Activated T-cell treated with anti-CD3 and anti-CD28 coated beads, Interleukin-2, amount 50 U/mL, for 48 hours (primary cell): ENCODE measurements at regions not wholly inside any gene's neighbourhood (a gene's known extent, or its start where the extent isn't known, plus 50 kb on each side); places are given as distances from the start of the nearest gene placed in this dataset.
"Not testable (repeated sequence)": the region's sequence is repeated elsewhere in the genome, so short reads cannot be mapped to it uniquely, and the experiment has no call there.

Experiments used
- DNase-seq, 2 experiments: peaks; one replicate each; pipeline ENCODE4 v3.0.0-alpha.2; 2020

DNA sequence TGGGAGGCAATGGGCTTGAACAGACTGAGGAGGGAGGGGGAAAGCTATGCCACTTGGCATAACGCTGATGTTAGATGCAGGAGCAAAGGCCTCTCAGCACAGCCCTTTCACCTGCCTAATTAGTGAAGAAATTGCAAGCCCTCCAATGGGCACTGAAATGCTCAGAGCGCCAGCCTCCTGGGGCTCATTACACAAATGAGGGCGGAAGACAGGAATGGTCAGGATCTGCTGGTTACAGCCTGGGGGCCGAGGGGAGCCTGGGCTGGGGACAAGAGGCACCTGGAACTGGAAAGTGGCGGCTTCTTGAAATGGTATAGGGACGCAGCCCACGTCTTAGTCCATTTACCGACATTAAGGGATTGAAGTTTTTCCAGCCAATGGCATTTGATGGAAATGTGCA is 50.2 kb upstream of the PLET1 start:
- no peak for DNase-seq

DNA sequence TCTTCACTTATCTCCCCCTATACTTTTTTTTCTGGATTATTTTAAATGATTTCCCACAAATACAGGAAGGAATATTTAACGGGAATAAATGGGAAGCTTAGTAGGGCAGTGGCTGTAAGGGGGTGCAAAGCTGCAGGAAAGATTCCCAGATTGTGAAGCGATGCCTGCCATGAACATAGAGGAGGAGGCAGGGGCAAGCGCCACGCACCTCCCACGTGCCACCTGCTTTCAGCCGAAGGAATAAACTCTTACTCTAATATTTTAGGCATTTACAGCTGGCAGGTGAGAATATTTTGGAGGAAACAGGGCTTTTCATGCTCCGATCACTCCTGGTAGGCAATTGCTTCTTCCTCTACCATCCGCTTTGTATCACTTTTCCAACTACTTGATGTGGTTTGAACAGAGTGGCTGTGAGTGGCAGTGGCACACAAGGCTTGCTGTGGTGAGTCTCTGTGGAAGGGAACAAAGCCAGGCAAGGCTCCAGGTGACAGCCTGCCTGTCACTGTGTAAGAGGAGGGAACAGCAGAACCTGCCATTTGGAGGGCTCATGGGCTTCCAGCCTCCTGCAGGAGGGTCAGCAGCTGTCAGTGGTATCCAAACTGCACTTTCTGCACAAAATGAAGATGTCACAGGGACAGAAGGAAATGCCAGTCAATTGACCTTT is 54.5 kb upstream of the PLET1 start:
- no peak for DNase-seq

DNA sequence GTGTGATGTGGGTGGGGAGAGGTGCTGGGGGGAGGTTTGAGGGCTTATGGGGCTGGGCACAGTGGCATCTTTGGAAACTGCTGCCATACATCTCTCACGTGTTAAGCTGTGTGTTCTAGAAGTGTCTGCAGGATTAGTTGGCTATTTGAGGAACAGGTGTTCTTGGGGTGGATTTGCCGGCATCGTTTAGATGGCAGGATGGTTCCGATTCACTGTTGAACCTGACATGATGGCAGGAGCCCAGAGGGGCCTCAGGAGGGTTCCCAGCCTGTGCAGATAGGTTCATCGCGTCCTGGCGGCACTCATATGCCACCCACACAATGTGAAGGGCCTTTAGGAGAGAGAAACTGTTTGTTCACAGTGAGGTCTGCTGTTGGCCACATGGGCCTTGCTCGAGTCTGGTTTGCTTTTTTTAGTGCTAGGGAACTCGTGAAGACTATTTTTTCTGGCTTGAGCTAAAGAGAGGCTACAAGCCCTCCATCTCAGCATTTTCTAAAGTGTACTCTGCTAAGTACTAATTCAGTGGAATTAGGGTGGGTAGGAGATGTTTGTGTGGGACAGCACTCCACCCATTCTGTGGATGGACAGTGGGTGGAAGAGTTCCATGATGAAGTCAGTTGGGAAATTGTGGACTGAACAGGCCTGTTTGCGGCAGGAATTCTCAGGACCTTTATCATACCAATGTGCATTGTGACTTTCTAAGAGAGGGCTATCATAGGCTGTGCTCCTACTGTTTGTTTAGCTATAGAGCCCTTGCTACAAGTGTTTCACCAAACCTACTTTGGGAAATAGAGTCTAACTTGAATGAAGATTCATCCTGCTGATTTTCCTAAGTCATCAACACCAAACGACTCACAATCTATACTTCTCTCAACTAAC is 55.4 kb upstream of the PLET1 start:
- DNase-seq: no peak

DNA sequence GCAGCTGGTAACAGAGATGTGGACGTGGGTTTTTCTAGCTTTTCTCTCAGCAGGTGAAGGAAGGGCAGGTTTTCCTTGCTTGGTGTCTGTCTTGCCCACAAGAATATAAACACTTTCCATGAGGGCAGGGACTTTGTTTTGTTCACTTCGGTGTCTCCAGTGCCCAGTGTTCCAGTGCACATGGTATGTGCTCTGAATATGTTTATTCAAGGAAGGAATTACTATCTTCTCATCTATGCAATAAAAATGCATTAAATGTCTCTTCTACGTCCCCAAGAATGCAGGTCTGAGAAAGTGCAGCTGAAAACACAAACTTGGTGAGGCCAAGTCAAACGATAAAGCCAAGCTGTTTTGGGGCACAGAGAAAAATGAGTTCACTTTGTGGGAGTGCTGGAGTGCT is 56.3 kb upstream of the PLET1 start:
- no peak for DNase-seq

DNA sequence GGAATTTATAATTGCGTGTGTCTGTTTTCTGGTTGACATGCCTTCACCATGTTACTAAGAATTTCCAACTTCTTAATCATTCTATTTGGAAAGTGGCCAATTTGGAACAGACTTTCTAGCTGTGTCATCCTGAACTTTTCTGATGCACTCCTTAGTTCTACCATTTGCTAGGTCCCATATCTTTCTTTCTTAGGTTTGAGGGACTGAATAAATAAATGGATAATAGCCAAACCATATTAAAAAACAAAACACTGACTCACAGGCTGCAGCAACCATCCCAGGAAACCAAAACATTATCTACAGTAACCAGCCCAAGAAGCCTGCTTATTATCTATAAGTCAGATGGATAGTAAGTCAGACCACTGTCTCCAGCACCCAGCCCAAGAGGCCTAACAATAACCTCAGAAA is 57.5 kb upstream of the PLET1 start:
- DNase-seq: no peak

DNA sequence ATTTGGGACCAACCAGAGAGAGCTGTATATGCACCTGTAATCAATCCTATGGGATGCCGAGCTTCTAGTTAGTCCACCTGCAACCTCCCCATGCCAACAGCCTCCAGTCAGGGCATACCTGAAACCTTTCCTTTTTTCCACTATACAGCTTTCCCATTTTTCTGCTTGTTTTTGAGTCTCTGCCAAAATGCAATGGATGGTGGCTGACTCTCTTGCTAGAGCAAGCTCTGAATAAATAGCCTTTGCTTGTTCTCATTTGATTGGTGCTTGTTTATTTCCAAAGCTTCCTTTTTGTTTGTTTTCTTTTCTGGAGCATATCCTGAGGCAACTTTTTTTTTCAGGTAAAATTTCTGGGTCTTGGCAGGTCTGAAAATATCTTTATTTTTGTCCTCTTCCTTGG is 58.0 kb upstream of the PLET1 start:
- DNase-seq: no peak

DNA sequence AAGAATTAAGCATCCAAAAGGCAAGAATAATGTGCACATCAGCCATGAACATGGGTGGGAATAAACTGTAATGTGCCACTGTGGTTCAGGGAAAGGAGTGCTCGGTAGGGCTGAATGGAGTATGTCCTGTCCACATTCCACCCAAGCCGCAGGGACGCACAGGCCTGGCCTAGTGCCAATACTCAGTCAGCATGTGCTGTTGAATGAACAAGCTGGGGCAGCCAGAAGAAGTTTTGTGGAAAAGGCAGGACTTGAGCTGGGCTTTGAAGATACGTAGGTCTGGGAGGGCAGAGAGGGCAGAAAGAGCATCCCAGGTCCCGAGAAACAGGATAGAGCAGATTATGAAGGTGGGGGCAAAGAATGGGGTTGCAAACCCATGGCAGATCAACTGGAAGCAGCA is 60.0 kb upstream of the PLET1 start:
- no peak for DNase-seq

DNA sequence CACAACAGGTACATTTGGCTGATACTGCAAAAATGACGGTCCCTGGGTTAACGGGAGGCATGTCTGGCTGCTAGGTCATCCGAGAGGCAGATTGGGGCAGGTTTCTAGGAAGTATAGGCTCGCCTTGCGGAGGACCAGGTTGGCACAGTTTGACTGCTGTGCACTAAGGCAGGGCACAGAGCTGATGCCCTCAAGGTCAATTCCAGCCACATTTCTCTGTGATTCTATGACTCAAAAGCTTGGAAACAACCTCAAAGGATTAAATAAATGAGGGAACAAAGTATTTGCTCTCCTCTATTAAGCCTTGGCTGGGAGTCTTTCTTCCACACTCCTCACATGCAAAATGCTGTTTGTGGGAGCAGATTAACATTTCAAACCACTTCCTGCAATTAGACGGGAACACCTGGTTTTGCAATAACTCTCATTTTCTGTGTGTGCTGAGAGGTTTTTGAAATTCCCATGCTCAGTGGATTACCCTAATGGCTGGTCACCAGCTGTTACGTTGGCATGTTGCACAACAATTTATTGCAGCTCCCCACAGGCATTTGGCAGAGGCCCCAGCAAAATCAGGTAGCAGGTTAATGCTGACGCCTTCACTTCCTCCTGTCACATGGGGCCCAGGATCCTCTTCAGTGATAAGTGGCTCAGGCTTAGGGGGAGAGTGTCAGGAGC is 61.0 kb upstream of the PLET1 start:
- DNase-seq: no peak

DNA sequence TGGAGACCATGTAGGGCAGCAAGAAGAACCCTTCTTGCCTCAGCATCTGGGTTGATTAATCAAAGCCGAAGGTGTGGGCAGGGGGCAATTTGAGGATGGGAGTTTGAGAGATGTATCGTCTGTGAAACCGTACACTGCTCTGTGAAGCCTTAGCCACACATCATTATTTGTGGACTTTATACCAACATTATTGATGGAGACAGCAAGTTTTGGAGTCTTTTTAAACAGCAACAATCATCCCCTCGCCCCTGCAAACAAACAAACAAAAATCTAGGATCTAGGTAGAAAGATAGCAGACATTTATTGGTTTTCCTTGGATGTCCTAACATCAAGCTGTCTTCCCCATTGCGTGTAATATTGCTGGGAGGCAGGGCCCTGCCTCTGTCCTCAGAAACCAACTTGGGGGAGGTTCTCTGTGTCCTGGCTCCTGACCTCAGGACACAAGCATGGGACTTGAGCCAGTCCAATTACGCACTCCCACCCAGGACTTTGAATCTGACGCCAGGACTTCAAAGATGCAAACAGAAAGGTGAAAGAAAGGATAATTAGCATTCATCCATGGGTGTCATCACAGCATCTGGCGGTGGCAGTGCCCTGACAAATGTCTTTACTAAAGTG is 61.6 kb upstream of the PLET1 start:
- DNase-seq: no peak

DNA sequence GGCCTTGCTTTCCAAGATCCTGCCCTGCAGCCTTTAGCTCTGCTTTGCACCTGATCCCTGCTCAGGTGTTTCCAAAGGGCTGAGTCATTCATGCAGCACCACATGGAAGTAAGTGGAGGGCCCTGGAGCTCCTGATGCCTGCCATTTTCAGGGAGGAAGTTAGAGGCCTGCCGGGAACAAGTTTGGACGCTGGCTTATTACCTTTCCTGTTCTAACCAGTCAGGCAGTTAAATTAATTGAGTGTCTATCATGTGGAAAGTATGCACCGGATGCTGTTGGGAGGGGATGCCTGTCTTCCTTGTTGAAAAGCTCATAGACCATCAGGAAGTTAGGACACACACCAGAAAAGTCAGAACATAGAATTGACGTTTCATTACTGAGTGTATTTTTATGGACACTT is 73.7 kb upstream of the PLET1 start:
- DNase-seq: no peak

DNA sequence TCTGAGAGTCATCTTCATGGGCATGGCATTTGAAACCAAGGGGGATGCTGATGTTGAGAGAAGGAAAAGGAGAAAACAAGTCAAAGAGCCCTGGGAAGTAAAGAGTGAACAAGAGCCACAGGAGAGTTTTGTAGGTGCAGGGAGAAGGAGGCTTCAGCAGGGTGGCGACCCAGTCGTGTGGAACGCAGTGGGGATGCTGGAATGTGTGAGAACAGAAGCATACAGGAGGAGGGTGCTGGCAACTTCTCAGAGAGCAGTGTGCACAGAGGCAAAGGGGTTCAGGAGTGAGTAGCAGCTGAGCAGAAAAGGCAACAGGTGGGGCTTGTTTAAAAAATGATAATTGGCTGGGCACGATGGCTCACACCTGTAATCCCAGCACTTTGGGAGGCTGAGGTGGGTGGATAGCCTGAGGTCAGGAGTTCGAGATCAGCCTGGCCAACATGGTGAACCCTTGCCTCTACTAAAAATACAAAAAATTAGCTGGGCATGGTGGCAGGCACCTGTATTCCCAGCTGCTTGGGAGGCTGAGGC is 75.8 kb upstream of the PLET1 start:
- no peak for DNase-seq

DNA sequence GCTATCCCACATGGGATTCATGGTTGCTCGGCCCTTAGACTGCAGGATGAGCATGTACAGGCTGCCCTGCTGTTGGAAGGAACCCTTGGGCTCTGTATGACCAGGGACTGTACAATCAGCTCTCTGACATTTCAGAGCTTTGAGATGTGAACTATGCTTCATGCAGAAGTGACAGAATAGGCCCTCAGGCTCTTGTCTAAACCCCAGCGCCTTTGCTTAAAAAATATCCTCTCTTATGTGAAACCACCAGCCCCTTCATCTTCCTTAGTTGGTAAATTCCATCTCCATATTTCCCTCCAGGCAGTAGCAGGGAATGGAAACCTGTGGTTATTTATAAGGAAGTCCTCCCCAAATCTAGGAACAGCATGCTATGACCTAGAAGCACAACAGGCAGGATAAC is 78.9 kb upstream of the PLET1 start:
- no peak for DNase-seq

DNA sequence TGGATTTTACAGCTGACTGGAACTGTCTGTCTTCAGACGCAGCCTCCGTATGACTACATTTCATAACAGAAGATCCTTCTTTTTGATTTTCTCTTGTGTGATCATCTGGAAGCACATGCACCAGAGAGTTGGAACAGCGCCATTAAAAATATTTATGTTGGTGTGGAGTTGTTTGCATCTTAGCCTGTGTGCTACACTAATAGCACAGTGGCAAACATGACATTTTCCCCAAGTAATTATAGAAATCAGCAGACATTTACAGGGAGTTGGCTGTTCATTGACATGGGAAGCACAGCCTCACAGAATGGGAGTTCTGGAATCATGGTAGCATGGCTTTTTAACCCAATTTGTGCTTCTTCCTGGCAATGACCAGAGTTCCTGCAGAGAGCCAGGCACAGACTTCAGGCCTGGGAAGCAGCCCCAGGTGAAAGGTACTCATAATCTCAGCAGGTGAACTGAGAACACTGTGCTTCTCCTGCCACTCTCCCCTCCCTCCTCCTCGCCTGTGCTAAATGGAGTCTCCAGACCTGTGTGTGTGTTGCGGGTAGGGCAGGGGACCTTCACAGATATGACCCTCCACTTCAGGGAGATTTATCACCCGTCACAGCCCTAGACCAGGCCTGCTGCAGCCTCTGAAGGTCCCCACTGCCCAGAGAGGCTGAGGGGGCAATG is 82.8 kb upstream of the PLET1 start:
- no peak for DNase-seq

DNA sequence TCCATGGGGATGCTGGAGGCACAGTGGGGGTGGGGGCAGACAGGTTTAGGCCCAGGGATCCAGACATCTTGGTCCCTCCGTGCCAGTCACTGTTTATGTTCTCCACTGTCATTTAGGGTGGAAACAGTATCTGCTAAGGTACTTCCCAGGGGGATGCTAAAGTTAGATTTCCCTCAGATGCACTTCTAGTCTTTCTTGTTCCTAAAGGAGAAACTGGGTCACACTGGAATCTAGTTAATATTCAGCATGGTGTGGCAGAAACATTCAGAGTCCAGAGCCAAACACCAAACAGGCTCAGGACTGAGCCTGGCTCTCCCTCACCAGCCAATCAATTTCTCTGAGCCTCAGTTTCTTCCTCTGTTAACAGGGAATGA is 83.4 kb upstream of the PLET1 start:
- DNase-seq: no peak

DNA sequence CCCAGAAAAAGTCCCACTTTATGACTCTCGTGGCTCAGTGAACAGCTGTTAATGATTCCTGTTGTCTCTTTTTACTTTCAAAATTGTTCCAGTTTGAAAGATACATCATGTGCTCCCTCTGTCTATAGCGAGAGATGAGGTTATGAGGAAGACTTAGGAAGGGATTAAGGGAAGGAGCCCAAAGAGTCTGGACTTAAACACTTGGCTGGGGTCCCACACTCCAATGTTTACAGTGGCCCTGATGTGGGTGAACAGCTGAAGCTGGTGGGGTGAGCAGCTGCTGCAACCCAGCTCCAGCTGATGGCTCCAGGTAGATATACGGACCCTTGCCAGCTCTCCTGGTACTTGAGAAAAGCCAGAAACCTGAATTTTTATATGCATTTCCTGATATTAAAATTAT is 84.5 kb upstream of the PLET1 start:
- DNase-seq: no peak

DNA sequence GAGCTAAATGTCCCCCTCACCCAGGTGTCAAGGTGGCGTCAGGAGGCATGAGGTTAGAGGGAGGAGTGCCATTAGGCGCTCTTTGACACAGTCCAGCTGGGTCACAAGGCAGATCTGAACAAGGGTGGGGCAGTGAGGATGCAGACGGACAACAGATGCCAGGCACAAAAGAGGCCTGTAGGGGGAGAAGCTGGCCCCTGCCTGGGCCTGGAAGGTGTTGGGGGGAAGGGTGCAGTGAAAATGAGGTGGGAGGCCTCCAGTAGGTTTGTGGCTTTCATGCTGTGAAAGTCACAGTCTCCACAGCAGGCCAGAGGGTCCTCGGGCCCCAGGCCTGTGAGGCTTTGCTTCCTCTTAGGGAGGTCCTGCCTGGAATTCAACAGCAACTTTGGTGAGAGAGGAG is 85.0 kb upstream of the PLET1 start:
- DNase-seq: no peak

DNA sequence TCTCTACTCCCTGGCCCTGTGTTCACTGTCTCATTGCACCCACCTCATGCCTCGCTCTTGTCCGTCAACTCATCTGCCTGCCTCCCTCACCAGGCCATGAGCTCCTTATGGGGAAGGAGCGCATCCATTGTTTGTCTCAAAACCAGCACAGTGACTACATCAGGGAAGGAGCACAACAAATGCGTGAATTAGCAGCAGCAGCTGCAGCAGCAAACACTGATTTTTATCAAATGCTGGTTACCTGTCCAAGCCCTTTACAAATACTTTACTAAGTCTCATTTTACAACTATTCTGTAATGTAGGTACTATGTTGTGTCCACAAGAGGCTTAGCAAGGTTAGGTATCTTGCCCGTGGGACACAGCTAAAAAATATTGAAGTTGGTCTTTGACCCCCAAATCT is 85.9 kb upstream of the PLET1 start:
- DNase-seq: no peak

DNA sequence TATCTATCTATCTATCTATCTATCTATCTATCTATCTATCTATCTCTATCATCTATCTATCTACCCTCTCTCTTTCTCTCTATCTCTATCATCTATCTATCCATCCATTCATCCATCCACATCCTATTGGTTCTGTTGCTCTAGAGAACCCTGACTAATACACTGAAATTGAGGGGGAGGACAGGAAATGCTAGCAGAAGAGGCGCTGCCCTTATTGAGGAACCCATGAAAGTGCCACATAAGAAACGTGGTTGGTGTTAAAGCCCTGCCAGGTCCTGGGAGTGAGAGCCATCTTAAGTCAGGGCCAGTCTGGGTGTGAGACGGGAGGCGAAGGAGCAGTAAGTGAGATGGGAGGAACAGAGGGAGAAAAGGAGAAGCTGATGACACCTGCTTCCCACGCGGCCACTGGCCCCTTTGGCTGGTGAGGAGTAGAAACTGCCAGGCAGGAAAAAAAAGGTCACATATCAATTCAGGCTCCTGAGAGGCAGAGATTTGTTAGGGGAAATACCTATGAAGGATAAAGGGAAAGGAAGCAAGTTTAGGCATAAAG is 87.9 kb upstream of the PLET1 start:
- DNase-seq: no peak

DNA sequence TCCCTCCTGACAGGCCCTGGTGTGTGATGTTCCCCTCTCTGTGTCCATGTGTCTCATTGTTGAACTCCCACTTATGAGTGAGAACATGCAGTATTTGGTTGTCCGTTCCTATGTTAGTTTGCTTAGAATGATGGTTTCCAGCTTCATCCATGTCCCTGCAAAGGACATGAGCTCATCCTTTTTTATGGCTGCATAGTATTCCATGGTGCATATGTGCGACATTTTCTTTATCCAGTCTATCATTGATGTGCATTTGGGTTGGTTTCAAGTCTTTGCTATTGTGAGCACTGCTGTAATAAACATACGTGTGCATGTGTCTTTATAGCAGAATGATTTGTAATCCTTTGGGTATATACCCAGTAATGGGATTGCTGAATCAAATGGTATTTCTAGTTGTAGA is 90.8 kb upstream of the PLET1 start:
- DNase-seq: not testable (repeated sequence)

DNA sequence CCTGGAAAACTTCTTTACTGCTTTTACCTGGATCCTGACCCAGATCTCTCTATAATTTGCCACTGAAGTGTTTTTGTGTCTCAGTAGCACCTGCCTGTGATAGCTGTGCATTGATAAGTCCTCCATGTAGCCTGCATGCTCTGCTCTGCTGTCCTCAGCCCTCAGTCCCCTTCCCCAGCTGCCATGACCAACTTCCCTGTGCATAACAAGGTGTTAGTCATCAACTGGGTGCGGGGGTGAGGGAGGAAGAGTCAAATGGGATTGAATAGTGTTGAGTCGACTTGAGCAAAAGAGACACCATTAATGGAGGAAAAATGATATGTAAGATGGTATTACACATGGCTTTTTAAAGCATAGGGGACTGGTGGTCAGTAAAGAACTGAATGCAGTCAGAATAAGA is 92.2 kb upstream of the PLET1 start:
- DNase-seq: no peak

DNA sequence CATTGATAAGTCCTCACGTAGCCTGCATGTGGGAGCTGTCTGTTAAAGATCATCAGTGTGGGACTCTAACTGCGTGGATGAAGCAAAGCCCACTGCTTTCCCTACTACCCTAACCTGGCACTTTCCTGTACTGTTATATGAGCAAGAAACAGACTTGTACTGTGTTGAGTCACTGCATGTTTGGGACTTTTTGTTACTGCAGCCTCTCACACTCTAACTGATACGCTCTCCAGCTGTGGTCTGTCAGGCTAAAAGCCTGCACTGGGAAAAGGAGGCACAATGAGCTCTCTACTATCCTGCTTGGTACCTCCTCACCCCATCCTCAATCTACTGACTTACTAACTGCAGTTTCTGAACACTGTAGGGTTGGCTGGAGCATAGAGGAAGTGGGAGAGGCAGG is 93.7 kb upstream of the PLET1 start:
- no peak for DNase-seq

DNA sequence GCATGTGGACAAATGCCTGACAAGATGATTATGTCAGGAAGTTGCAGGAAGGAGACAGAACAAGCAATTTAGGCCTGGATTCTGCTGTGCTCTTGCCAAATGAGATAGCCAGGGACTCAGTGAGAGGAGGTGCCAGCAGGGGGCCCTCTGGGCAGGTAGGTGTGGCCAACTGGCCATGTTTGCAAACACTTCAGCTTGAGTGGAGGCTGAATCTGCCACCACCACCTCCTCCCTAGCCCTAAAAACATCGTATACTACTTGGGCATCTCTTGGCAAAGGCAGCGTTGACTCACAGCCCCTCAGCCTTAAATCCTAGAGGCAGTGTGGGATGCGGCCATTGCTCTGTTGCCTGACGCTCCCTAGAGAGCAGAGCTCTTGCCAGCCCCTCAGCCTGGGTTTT is 95.1 kb upstream of the PLET1 start:
- DNase-seq: peak in 1 of 2 experiments; percentile 27

DNA sequence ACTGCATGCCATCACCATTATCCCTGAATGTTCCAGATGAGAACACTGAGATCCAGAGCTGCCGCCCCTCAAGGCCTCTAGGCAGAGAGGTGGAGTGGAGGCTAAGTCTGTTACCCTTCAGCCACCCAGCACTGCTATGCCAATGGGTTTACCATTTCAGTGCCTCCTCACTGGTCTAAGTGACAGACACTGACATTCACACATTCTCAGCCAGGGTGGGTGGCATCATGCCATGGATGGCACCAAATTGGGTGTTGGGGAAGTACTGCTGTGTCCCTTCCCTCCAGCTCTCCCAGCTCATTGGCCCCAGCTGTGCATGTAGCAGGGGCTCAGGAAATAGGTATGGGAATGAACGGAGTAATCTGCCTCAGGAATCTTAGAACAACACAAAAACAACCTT is 96.8 kb upstream of the PLET1 start:
- no peak for DNase-seq
